WTC11 (cell line): ENCODE measurements at regions not wholly inside any gene's neighbourhood (a gene's known extent, or its start where the extent isn't known, plus 50 kb on each side); places are given as distances from the start of the nearest gene placed in this dataset.

Source experiments
- ATAC-seq: fragments of 200-7000 bp; cut with Tn5 transposase; 2 replicates; pipeline ENCODE4 v1.10.0; 2021; ENCODE audit warnings: mild to moderate bottlenecking, moderate library complexity
- CTCF ChIA-PET: fragments of 300-600 bp; sonication (Branson Sonifier 250); formaldehyde crosslinking; loops from one replicate; lab custom pipeline; 2021; ENCODE audit warnings: antibody characterized with exemption; lab: Charles Lee
- POLR2A ChIA-PET: fragments of 350-600 bp; sonication (Branson Sonifier 250); formaldehyde crosslinking; loops from one replicate; lab custom pipeline; 2021; ENCODE audit warnings: antibody characterized with exemption; lab: Charles Lee
- DNase-seq: peaks from one replicate; pipeline ENCODE4 v3.0.0; 2021; ENCODE audit warnings: low spot score
- H3K27ac Mint-ChIP-seq: 2 replicates; pipeline ENCODE4 v1.8.0; 2021; ENCODE audit warnings: mixed read lengths
- H3K27me3 Mint-ChIP-seq: 2 replicates; pipeline ENCODE4 v1.8.0; 2021; ENCODE audit warnings: low read depth, mild to moderate bottlenecking, moderate library complexity, mixed read lengths
- H3K36me3 Mint-ChIP-seq: 2 replicates; pipeline ENCODE4 v1.8.0; 2021; ENCODE audit warnings: mixed read lengths
- H3K4me1 Mint-ChIP-seq: 2 replicates; pipeline ENCODE4 v1.8.0; 2022; ENCODE audit warnings: mixed read lengths
- H3K4me3 Mint-ChIP-seq: 2 replicates; pipeline ENCODE4 v1.8.0; 2021; ENCODE audit warnings: mild to moderate bottlenecking, moderate library complexity, mixed read lengths
- H3K9me3 Mint-ChIP-seq: 2 replicates; pipeline ENCODE4 v1.8.0; 2021; ENCODE audit warnings: mixed read lengths
- CDX4 ChIP-seq: fragments of 250-450 bp; sonication (Bioruptor Pico); IDR thresholded peaks from 2 replicates; pipeline ENCODE4 v1.9.0; 2021; ENCODE audit warnings: moderate library complexity, mild to moderate bottlenecking, inconsistent platforms, borderline replicate concordance
- CTCF ChIP-seq: fragments of 200-600 bp; IDR thresholded peaks from 2 replicates; pipeline ENCODE4 v1.8.0; 2022; ENCODE audit warnings: antibody characterized with exemption
- FOXP1 ChIP-seq: sonication (generic); formaldehyde crosslinking; IDR thresholded peaks from 2 replicates; pipeline ENCODE4 v1.8.0; 2022; ENCODE audit warnings: missing genetic modification reagents, mild to moderate bottlenecking, moderate library complexity, borderline replicate concordance
- GABPB1 ChIP-seq: sonication (generic); formaldehyde crosslinking; IDR thresholded peaks from 2 replicates; pipeline ENCODE4 v1.8.1; 2023; ENCODE audit warnings: mild to moderate bottlenecking, missing genetic modification reagents
- JUN ChIP-seq: sonication (generic); formaldehyde crosslinking; IDR thresholded peaks from 2 replicates; pipeline ENCODE4 v1.8.0; 2023; ENCODE audit warnings: mild to moderate bottlenecking, missing genetic modification reagents
- KAT7 ChIP-seq: sonication (generic); formaldehyde crosslinking; IDR thresholded peaks from 2 replicates; pipeline ENCODE4 v1.8.1; 2023; ENCODE audit warnings: missing genetic modification reagents, mild to moderate bottlenecking, borderline replicate concordance
- NFE2L1 ChIP-seq: sonication (generic); formaldehyde crosslinking; IDR thresholded peaks from 2 replicates; pipeline ENCODE4 v1.8.1; 2023; ENCODE audit warnings: missing genetic modification reagents
- PREB ChIP-seq: sonication (generic); formaldehyde crosslinking; IDR thresholded peaks from 2 replicates; pipeline ENCODE4 v1.8.1; 2022; ENCODE audit warnings: mild to moderate bottlenecking, missing genetic modification reagents, moderate library complexity, borderline replicate concordance
- TCF7 ChIP-seq: sonication (generic); formaldehyde crosslinking; IDR thresholded peaks from 2 replicates; pipeline ENCODE4 v1.8.0; 2022; ENCODE audit warnings: mild to moderate bottlenecking, low read depth, missing genetic modification reagents, moderate library complexity
- TP53 ChIP-seq: sonication (generic); formaldehyde crosslinking; IDR thresholded peaks from 2 replicates; pipeline ENCODE4 v1.8.1; 2023; ENCODE audit warnings: mild to moderate bottlenecking, missing genetic modification reagents
- ZNF512 ChIP-seq: sonication (generic); formaldehyde crosslinking; IDR thresholded peaks from 2 replicates; pipeline ENCODE4 v1.8.1; 2022; ENCODE audit warnings: missing genetic modification reagents, borderline replicate concordance
- ZNF532 ChIP-seq: fragments of 250-450 bp; sonication (Bioruptor Pico); IDR thresholded peaks from 2 replicates; pipeline ENCODE4 v1.9.0; 2021; ENCODE audit warnings: mild to moderate bottlenecking, borderline replicate concordance
- TF ChIP-seq, protein P1 (sequence below): fragments of 250-450 bp; sonication (Bioruptor Pico); IDR thresholded peaks from 2 replicates; pipeline ENCODE4 v1.9.0; 2021; ENCODE audit warnings: mild to moderate bottlenecking
- TF ChIP-seq, protein P2 (sequence below): sonication (generic); formaldehyde crosslinking; IDR thresholded peaks from 2 replicates; pipeline ENCODE4 v1.8.0; 2022; ENCODE audit warnings: mild to moderate bottlenecking, missing genetic modification reagents
- TF ChIP-seq, protein P3 (sequence below): sonication (generic); formaldehyde crosslinking; IDR thresholded peaks from 2 replicates; pipeline ENCODE4 v1.8.0; 2023; ENCODE audit warnings: mild to moderate bottlenecking, missing genetic modification reagents

DNA sequence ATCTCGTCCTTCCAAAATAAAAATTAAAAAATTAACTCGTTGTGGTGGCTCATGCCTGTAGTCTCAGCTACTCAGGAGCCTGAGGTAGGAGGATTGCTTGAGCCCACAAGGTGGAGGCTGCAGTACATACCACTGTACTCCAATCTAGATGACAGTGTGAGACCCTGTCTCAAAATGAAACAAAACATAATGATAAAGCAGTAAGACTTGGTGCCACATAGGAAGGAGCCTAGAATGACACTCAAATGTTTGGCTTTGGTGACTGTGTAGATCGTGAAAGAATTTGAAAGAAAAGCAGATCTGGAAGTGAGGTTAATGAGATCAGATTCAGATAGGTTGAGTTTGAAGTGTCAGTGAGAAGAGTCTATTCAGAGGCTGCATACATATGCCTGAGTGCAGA, 150.1 kb upstream of the ATP2B1 start (continued):
- no peak for TF ChIP-seq ZNF532 (CRISPR knock-in tag)
- TF ChIP-seq, protein P1, sequence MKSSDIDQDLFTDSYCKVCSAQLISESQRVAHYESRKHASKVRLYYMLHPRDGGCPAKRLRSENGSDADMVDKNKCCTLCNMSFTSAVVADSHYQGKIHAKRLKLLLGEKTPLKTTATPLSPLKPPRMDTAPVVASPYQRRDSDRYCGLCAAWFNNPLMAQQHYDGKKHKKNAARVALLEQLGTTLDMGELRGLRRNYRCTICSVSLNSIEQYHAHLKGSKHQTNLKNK (CRISPR knock-in tag), result no peak
- TF ChIP-seq, protein P2, sequence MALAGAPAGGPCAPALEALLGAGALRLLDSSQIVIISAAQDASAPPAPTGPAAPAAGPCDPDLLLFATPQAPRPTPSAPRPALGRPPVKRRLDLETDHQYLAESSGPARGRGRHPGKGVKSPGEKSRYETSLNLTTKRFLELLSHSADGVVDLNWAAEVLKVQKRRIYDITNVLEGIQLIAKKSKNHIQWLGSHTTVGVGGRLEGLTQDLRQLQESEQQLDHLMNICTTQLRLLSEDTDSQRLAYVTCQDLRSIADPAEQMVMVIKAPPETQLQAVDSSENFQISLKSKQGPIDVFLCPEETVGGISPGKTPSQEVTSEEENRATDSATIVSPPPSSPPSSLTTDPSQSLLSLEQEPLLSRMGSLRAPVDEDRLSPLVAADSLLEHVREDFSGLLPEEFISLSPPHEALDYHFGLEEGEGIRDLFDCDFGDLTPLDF (CRISPR knock-in tag), result no peak
- TF ChIP-seq, all 79 proteins: peak for 0

- Mint-ChIP-seq H3K27ac (no peak overlapping the region), H3K36me3 (no peaks in the 10 kb centered on the region), H3K4me3 (no peak overlapping the region), H3K27me3 (peaks cover 23% of the 10 kb centered on the region), H3K9me3 (no peaks in the 10 kb centered on the region), H3K4me1 (peaks cover 3% of the 10 kb centered on the region)
- POLR2A ChIA-PET, result no interaction called here
- no peak for ATAC-seq
- no peak for DNase-seq
- CTCF ChIA-PET, result no interaction called here
- no peak for TF ChIP-seq KAT7 (CRISPR knock-in tag)
- TF ChIP-seq TCF7, result no peak
- no peak for TF ChIP-seq ZNF512
- no peak for TF ChIP-seq TP53 (CRISPR knock-in tag)
- TF ChIP-seq, protein P3, sequence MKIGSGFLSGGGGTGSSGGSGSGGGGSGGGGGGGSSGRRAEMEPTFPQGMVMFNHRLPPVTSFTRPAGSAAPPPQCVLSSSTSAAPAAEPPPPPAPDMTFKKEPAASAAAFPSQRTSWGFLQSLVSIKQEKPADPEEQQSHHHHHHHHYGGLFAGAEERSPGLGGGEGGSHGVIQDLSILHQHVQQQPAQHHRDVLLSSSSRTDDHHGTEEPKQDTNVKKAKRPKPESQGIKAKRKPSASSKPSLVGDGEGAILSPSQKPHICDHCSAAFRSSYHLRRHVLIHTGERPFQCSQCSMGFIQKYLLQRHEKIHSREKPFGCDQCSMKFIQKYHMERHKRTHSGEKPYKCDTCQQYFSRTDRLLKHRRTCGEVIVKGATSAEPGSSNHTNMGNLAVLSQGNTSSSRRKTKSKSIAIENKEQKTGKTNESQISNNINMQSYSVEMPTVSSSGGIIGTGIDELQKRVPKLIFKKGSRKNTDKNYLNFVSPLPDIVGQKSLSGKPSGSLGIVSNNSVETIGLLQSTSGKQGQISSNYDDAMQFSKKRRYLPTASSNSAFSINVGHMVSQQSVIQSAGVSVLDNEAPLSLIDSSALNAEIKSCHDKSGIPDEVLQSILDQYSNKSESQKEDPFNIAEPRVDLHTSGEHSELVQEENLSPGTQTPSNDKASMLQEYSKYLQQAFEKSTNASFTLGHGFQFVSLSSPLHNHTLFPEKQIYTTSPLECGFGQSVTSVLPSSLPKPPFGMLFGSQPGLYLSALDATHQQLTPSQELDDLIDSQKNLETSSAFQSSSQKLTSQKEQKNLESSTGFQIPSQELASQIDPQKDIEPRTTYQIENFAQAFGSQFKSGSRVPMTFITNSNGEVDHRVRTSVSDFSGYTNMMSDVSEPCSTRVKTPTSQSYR (CRISPR knock-in tag), result no peak
- TF ChIP-seq CDX4 (CRISPR knock-in tag), result no peak
- no peak for TF ChIP-seq NFE2L1
- no peak for TF ChIP-seq CTCF
- TF ChIP-seq GABPB1 (CRISPR knock-in tag), result no peak
- TF ChIP-seq FOXP1 (CRISPR knock-in tag), result no peak
- TF ChIP-seq ZNF532 (CRISPR knock-in tag), result no peak
- no peak for TF ChIP-seq JUN (CRISPR knock-in tag)
- no peak for TF ChIP-seq PREB (CRISPR knock-in tag)
Observed at GRCh38 chr12:89857652-89858274, 149.1 kb upstream of the ATP2B1 start.
